HG02798 (cell line): ENCODE measurements at regions not wholly inside any gene's neighbourhood (a gene's known extent, or its start where the extent isn't known, plus 50 kb on each side); places are given as distances from the start of the nearest gene placed in this dataset.
"Not testable (repeated sequence)": the region's sequence is repeated elsewhere in the genome, so short reads cannot be mapped to it uniquely, and the experiment has no call there.

Experiments used
- ATAC-seq: cut with Tn5 transposase; IDR thresholded peaks from one replicate; pipeline ENCODE4 v1.9.1; 2021; ENCODE audit warnings: mild to moderate bottlenecking; ENCODE audit not compliant: unreplicated experiment, poor library complexity

GRCh38 chr13:62444805-62445204 lies 1029.2 kb upstream of the PCDH20 start:
- no peak for ATAC-seq

GRCh38 chr13:62434081-62434480 lies 1018.4 kb upstream of the PCDH20 start:
- ATAC-seq: no peak

- ATAC-seq: no peak
Observed at GRCh38 chr13:62433660-62434059, 1018.0 kb upstream of the PCDH20 start.

GRCh38 chr13:62432906-62433305 lies 1017.3 kb upstream of the PCDH20 start:
- ATAC-seq: no peak

- ATAC-seq: no peak
Observed at GRCh38 chr13:62432295-62432694, 1016.6 kb upstream of the PCDH20 start.

- no peak for ATAC-seq
Observed at GRCh38 chr13:62431852-62432251, 1016.2 kb upstream of the PCDH20 start.

GRCh38 chr13:62418872-62419271 lies 1003.2 kb upstream of the PCDH20 start:
- no peak for ATAC-seq

- no peak for ATAC-seq
Observed at GRCh38 chr13:62418376-62418775, 1002.7 kb upstream of the PCDH20 start.

GRCh38 chr13:62407871-62408270 lies 992.2 kb upstream of the PCDH20 start:
- ATAC-seq: no peak

- no peak for ATAC-seq
Observed at GRCh38 chr13:62388515-62388914, 972.9 kb upstream of the PCDH20 start.

- no peak for ATAC-seq
Observed at GRCh38 chr13:62387647-62388046, 972.0 kb upstream of the PCDH20 start.

GRCh38 chr13:62379241-62379640 lies 963.6 kb upstream of the PCDH20 start:
- ATAC-seq: not testable (repeated sequence)

GRCh38 chr13:62377838-62378237 lies 962.2 kb upstream of the PCDH20 start:
- no peak for ATAC-seq

- no peak for ATAC-seq
Observed at GRCh38 chr13:62375653-62376052, 960.0 kb upstream of the PCDH20 start.

- no peak for ATAC-seq
Observed at GRCh38 chr13:62371737-62372136, 956.1 kb upstream of the PCDH20 start.

- not testable (repeated sequence) for ATAC-seq
Observed at GRCh38 chr13:62367971-62368370, 952.3 kb upstream of the PCDH20 start.

GRCh38 chr13:62360609-62361008 lies 945.0 kb upstream of the PCDH20 start:
- ATAC-seq: no peak

GRCh38 chr13:62358646-62358932 lies 942.9 kb upstream of the PCDH20 start:
- no peak for ATAC-seq

- peak; percentile 96 for ATAC-seq
Observed at GRCh38 chr13:62357887-62358645, 942.4 kb upstream of the PCDH20 start.

GRCh38 chr13:62356977-62357376 lies 941.3 kb upstream of the PCDH20 start:
- ATAC-seq: no peak

GRCh38 chr13:62337109-62337880 lies 921.6 kb upstream of the PCDH20 start:
- ATAC-seq: no peak

GRCh38 chr13:62336507-62336906 lies 920.9 kb upstream of the PCDH20 start:
- no peak for ATAC-seq
